DND-41 (cell line): ENCODE measurements at regions not wholly inside any gene's neighbourhood (a gene's known extent, or its start where the extent isn't known, plus 50 kb on each side); places are given as distances from the start of the nearest gene placed in this dataset.

Source experiments
- EZH2 ChIP-seq: IDR thresholded peaks from 3 replicates; pipeline ENCODE4 v1.6.1; 2012; ENCODE audit warnings: borderline replicate concordance, low read depth, mild to moderate bottlenecking, moderate library complexity, low read length, inconsistent platforms; ENCODE audit not compliant: severe bottlenecking
- TF ChIP-seq, protein P1 (sequence below): IDR thresholded peaks from 2 replicates; pipeline ENCODE4 v1.5.1; 2012; ENCODE audit warnings: borderline replicate concordance, low read length, moderate library complexity, mild to moderate bottlenecking; ENCODE audit not compliant: poor library complexity, severe bottlenecking; ENCODE audit errors: extremely low read depth

DNA sequence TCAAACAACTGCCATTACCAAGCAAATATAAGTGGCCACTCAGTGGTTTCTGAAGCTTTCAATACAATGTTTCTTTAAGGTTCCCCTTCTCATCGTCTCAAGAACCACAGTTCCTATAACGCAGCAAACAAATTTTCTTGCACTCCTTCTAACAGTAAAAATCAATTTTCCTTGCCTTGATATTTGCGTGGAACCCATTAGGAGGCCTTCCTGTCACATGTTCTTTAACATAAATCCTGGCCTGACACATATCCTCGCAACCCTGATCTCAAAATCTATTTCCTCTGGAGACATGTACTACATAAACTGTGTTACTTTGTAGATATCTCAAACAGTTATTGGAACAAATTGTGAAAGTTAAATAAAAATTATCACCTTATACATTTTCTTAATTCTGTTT, 65.9 kb upstream of the MANEA start:
- no peak for TF ChIP-seq EZH2
- TF ChIP-seq, protein P1, sequence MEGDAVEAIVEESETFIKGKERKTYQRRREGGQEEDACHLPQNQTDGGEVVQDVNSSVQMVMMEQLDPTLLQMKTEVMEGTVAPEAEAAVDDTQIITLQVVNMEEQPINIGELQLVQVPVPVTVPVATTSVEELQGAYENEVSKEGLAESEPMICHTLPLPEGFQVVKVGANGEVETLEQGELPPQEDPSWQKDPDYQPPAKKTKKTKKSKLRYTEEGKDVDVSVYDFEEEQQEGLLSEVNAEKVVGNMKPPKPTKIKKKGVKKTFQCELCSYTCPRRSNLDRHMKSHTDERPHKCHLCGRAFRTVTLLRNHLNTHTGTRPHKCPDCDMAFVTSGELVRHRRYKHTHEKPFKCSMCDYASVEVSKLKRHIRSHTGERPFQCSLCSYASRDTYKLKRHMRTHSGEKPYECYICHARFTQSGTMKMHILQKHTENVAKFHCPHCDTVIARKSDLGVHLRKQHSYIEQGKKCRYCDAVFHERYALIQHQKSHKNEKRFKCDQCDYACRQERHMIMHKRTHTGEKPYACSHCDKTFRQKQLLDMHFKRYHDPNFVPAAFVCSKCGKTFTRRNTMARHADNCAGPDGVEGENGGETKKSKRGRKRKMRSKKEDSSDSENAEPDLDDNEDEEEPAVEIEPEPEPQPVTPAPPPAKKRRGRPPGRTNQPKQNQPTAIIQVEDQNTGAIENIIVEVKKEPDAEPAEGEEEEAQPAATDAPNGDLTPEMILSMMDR, result no peak
